WI38 (cell line): ENCODE measurements at regions not wholly inside any gene's neighbourhood (a gene's known extent, or its start where the extent isn't known, plus 50 kb on each side); places are given as distances from the start of the nearest gene placed in this dataset.

Experiments used
- H3K4me3 ChIP-seq: 2 replicates; pipeline ENCODE4 v1.5.1; 2011; ENCODE audit warnings: low read depth, mild to moderate bottlenecking, control low read depth, low read length
- TF ChIP-seq, protein P1 (sequence below): IDR thresholded peaks from 2 replicates; pipeline ENCODE4 v1.5.1; 2012; ENCODE audit warnings: low read depth, mild to moderate bottlenecking, control low read depth, low read length

DNA sequence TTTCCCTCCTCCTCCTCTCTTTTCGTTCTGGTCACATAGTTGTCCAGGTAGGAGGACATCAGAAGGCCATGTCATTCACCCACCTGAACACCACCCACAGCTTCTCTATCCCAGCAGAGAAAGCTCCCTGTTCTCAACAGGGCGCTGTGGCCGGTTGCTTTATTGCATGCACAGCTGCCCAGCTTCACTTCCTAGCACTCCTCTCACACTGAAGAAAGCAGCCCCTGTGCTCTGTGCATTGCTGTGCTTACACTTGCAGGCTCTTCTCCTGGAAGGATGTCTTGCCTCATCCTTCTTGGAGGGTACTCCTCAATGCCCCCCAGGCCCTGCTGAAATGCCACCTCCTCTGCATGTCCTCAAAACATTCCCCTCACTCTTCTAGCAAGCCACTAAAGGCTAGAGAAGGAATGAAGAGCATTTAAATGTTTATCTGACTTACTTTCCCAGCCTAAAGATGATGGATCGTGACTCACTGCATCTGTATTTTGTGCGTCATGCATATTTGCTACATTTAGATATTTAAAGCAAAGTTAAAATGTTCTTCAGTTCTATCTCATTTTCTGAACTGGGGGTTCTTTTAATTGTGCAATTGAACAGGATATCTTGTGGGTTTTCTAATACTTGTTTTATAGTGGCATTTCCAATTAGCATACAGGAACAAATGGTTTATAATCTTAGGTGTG is 186.4 kb upstream of the PUDP start:
- TF ChIP-seq, protein P1, sequence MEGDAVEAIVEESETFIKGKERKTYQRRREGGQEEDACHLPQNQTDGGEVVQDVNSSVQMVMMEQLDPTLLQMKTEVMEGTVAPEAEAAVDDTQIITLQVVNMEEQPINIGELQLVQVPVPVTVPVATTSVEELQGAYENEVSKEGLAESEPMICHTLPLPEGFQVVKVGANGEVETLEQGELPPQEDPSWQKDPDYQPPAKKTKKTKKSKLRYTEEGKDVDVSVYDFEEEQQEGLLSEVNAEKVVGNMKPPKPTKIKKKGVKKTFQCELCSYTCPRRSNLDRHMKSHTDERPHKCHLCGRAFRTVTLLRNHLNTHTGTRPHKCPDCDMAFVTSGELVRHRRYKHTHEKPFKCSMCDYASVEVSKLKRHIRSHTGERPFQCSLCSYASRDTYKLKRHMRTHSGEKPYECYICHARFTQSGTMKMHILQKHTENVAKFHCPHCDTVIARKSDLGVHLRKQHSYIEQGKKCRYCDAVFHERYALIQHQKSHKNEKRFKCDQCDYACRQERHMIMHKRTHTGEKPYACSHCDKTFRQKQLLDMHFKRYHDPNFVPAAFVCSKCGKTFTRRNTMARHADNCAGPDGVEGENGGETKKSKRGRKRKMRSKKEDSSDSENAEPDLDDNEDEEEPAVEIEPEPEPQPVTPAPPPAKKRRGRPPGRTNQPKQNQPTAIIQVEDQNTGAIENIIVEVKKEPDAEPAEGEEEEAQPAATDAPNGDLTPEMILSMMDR, result no peak
- no peak overlapping the region for H3K4me3 ChIP-seq

DNA sequence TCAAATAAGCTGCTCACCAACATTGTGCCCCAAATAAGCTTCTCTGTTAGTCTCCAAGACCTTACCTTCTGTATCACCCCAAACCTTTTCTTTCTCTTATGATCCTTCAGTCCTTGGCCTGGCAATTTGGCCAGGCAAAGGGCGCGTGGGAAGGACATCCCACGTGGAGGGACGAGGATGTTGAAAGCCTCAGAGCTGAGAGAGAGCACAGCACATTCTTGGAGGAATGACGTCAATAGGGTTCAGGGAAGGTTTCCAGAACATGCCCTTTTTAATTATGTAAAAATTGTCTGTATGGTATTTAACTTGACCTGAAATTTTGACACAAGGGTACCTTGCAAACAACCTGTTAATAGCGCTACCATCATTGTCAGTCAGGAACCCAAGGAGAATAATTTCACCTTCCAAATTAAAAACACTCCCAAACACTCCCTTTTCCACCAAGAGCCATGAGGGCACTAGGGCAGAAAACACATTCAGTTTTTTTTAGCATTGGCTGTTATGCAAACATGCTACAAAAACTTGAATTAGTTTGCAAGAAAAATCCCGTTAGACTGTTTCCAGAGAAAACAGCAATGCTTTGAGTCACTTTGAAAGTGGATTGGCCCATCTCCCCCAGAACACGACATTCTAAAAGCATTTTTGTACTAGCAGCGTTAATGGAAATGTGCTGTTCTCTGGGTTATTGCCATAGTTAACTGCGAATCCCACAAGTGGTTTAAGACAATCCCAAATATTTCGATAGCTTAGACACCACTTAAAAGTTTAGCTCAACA is 183.2 kb upstream of the PUDP start:
- no peak overlapping the region for H3K4me3 ChIP-seq
- TF ChIP-seq, protein P1, result no peak

DNA sequence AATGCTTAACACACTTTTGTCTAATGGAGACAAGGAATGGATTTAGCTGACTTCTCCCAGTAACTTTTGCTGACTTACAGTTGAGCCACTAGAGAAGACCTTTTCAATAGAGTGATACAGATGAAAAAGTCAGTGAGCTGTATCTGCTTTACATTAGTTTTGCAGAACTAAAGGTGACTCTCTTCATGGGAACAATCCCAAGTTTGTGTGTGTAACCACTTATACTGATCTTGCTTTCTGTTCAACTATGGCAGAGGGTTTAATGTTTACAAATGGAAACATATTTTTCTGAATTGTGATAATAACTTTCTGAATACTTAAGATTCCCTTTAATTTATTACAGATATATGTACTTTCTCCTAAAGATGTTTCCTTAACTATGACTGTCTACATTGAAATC is 182.6 kb upstream of the PUDP start:
- TF ChIP-seq, protein P1, result no peak
- H3K4me3 ChIP-seq, result no peak overlapping the region

DNA sequence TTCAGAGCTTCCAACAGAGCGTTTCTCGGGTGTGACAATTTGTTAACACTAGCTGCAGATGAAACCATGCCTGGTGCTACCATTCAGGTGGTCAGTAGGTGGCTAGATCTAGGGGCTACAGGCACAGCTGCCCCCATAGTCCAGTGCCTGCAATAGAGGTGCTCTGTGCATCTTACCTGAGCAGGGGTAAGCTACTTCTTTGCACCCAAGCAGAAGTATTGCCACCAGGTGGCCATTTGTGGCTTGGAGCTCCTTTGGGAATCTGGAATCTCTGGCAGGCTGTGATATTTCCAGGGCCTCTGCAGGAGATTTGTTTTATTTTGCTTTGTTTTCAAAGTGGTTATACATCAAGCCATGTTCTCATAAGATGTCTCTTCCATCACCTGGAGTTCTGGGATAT is 170.7 kb upstream of the PUDP start:
- TF ChIP-seq, protein P1, result no peak

DNA sequence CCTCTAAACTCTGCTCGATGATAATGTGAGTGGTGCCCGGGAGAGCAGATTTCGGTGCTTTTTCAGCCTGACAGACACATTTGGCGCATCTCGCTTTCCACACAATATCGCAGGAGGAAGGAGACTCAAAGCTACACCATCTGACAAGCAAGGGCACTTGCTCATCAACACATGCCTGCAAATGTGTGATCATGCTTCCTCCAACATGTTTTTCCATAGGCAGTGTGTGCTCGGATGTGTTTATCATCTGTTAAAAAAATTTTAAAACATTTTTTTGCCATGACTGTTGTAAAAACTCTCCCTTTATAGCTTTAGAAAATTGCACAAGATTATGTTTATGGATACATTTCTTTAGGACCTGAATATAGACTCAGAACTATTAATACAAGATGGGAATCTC is 170.3 kb upstream of the PUDP start:
- no peak overlapping the region for H3K4me3 ChIP-seq
- TF ChIP-seq, protein P1, result no peak

More for the DNA sequence above, 170.7 kb upstream of the PUDP start:
- H3K4me3 ChIP-seq, result no peak overlapping the region

DNA sequence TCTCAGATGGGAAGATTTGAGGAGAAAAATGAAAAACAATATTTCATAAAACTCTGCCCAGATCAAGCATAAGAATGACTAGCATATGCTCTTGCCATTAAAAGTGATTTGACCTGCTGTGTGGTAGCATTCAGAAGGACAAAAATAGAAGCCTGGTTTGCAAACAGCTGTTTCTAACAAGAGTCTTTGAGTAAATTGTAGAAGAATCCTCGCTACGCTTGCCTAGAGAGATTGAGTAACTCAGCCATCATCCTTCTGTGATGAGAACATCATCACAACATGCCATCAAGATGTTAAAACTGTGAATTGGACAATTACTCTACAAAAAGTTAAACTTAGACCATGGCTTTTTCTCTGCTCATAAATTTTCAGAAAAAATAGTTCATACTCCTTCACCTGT is 168.9 kb upstream of the PUDP start:
- no peak overlapping the region for H3K4me3 ChIP-seq
- TF ChIP-seq, protein P1, result no peak

DNA sequence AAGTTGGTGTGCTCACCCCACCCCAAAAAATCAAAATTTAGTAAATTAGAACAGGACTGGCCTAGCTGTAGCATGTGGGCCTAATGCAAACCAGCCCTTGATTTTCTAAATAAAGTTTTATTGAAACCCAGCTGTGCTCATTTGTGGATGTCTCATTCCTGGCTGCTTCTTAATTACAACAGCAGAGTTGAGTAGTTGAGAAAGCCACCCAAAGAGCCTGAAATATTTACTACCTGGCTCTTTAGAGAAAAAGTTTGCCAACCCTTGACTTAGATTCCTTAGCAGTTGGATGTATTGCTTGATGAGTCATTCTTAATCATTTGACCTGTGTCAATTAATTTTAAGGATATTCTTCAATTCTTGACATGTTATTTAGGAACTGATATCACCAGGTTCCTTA is 168.3 kb upstream of the PUDP start:
- no peak overlapping the region for H3K4me3 ChIP-seq
- TF ChIP-seq, protein P1, result no peak
